B cell (primary cell): ENCODE measurements at regions not wholly inside any gene's neighbourhood (a gene's known extent, or its start where the extent isn't known, plus 50 kb on each side); places are given as distances from the start of the nearest gene placed in this dataset.

Experiments
- ATAC-seq: fragments of 200-7000 bp; cut with Tn5 transposase; one replicate; pipeline ENCODE4 v1.10.0; 2021; ENCODE audit warnings: low read depth, mild to moderate bottlenecking, moderate number of reproducible peaks, moderate library complexity
- CTCF ChIA-PET: fragments of 350-600 bp; sonication (Branson Sonifier 250); formaldehyde crosslinking; loops from one replicate; lab custom pipeline; 2021; ENCODE audit warnings: antibody characterized with exemption, inconsistent platforms; lab: Charles Lee
- POLR2A ChIA-PET: fragments of 350-600 bp; sonication (Branson Sonifier 250); formaldehyde crosslinking; loops from one replicate; lab custom pipeline; 2021; ENCODE audit warnings: antibody characterized with exemption; lab: Charles Lee
- DNase-seq: peaks from one replicate; pipeline ENCODE4 v3.0.0; 2013
- H2AFZ ChIP-seq: 2 replicates; pipeline ENCODE4 v1.6.1; 2012; ENCODE audit warnings: mild to moderate bottlenecking, low read depth, low read length; ENCODE audit not compliant: insufficient read depth, poor library complexity, severe bottlenecking
- H3K27ac ChIP-seq, 2 donors: 1 replicate in 1 of 2; 2 replicates in 1 of 2; pipeline ENCODE4 v1.5.1; 2012 to 2013; ENCODE audit warnings: low read length in 2 of 2, mild to moderate bottlenecking in 2 of 2, moderate library complexity in 1 of 2
- H3K27me3 ChIP-seq, 4 experiments: fragments of 200-600 bp in 1 of 4; sonication (generic) in 1 of 4; replicated peaks in 1 of 4; 1 replicate in 2 of 4; 2 replicates in 2 of 4; pipeline versions ENCODE4 v1.6.1 to v1.7.0; 2013 to 2016; ENCODE audit warnings: low read length in 3 of 4, mild to moderate bottlenecking in 2 of 4, mixed read lengths in 1 of 4, moderate library complexity in 1 of 4; ENCODE audit not compliant: insufficient read depth in 4 of 4, control insufficient read depth in 3 of 4; ENCODE audit errors: control extremely low read depth in 1 of 4
- H3K36me3 ChIP-seq, 2 experiments: replicated peaks in 1 of 2; 1 replicate in 1 of 2; 2 replicates in 1 of 2; pipeline versions ENCODE4 v1.6.1 to v1.7.1; 2013; ENCODE audit warnings: low read length in 1 of 2; ENCODE audit not compliant: insufficient read depth in 2 of 2, control insufficient read depth in 1 of 2; ENCODE audit errors: control extremely low read depth in 1 of 2, extremely low read depth in 1 of 2
- H3K4me1 ChIP-seq, 2 donors: fragments of 200-600 bp in 1 of 2; sonication (generic) in 1 of 2; 1 replicate in 1 of 2; 2 replicates in 1 of 2; pipeline versions ENCODE4 v1.5.1 to v1.6.1; 2013 to 2017; ENCODE audit warnings: low read length in 2 of 2; ENCODE audit not compliant: control insufficient read depth in 2 of 2, insufficient read depth in 2 of 2
- H3K4me2 ChIP-seq: replicated peaks from 2 replicates; pipeline ENCODE3; 2012; ENCODE audit warnings: mild to moderate bottlenecking, low read depth, low read length; ENCODE audit not compliant: poor library complexity, severe bottlenecking
- H3K4me3 ChIP-seq, 5 experiments: fragments of 200-600 bp in 1 of 5; sonication (generic) in 1 of 5; 1 replicate in 3 of 5; 2 replicates in 2 of 5; pipeline versions ENCODE4 v1.5.1 to v1.7.0; 2011 to 2016; ENCODE audit warnings: low read length in 4 of 5, mild to moderate bottlenecking in 4 of 5, low read depth in 2 of 5, control low read depth in 1 of 5, moderate library complexity in 1 of 5; ENCODE audit not compliant: insufficient read depth in 1 of 5; ENCODE audit errors: control extremely low read depth in 1 of 5, extremely low read depth in 1 of 5
- H3K79me2 ChIP-seq: fragments of 200-600 bp; sonication (generic); one replicate; pipeline ENCODE4 v1.6.0; 2016; ENCODE audit warnings: low read length; ENCODE audit not compliant: control insufficient read depth, insufficient read depth
- H3K9ac ChIP-seq: fragments of 200-600 bp; sonication (generic); 2 replicates; pipeline ENCODE4 v1.6.1; 2017; ENCODE audit warnings: mild to moderate bottlenecking, low read length, moderate library complexity
- H3K9me3 ChIP-seq, 3 donors: one replicate each; pipeline versions ENCODE4 v1.6.1 to v1.7.1; 2013; ENCODE audit warnings: low read length in 2 of 3; ENCODE audit not compliant: control insufficient read depth in 2 of 3, insufficient read depth in 1 of 3; ENCODE audit errors: control extremely low read depth in 1 of 3
- H4K20me1 ChIP-seq: 2 replicates; pipeline ENCODE4 v1.6.0; 2012; ENCODE audit warnings: mild to moderate bottlenecking, low read length; ENCODE audit not compliant: insufficient read depth, control insufficient read depth, poor library complexity, severe bottlenecking
- H3K27ac Mint-ChIP-seq: one replicate; pipeline ENCODE4 v1.8.0; 2021; ENCODE audit warnings: mixed read lengths
- H3K27me3 Mint-ChIP-seq: one replicate; pipeline ENCODE4 v1.8.0; 2021; ENCODE audit warnings: mixed read lengths
- H3K4me1 Mint-ChIP-seq: one replicate; pipeline ENCODE4 v1.8.0; 2021; ENCODE audit warnings: mixed read lengths
- H3K4me3 Mint-ChIP-seq: one replicate; pipeline ENCODE4 v1.8.0; 2021; ENCODE audit warnings: mixed read lengths
- H3K9me3 Mint-ChIP-seq: one replicate; pipeline ENCODE4 v1.8.0; 2022; ENCODE audit warnings: mixed read lengths; ENCODE audit not compliant: insufficient read depth
- EZH2 ChIP-seq: IDR thresholded peaks from 2 replicates; pipeline ENCODE4 v1.6.1; 2012; ENCODE audit warnings: borderline replicate concordance, low read depth, mild to moderate bottlenecking, moderate library complexity, low read length; ENCODE audit not compliant: insufficient read depth, poor library complexity, severe bottlenecking
- WGBS: methylation state at CpG from one replicate; pipeline ENCODE4 v1.1.5; 2013; ENCODE audit warnings: missing lambda C conversion rate; ENCODE audit not compliant: insufficient coverage; 5-methylcytosine and 5-hydroxymethylcytosine counted together
- intact Hi-C: fragments of 100-400 bp; cut with micrococcal nuclease; formaldehyde crosslinking; loops from one replicate; pipeline ENCODE4 v1.10.0; 2022
- TF ChIP-seq, protein P1 (sequence below): fragments of 200-600 bp; IDR thresholded peaks from one replicate; pipeline ENCODE4 v1.8.0; 2022; ENCODE audit warnings: antibody characterized with exemption, mild to moderate bottlenecking

DNA sequence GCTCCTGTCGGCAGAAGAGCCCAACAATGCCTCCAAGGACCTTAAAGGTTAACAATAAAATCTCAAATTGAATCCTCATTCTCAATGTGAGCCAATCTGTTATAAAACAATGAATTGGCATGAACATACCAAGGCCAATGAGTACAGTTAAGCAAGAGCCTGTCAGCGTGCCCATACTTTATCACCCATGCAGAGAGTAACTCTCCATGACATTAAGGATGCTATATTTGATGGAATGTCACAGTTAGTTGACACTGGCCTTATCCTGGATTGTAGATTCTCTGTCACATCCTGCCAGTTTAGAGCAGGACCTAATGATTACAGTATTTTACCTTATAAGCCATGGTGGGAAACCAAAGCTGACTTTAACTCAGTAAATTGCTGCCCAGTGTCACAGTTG is 335.4 kb upstream of the MDFIC2 start:
- no peaks in the 10 kb centered on the region for H4K20me1 ChIP-seq
- ChIA-PET CTCF (no interaction called here), POLR2A (no interaction called here)
- no peak overlapping the region for H3K9ac ChIP-seq
- Mint-ChIP-seq H3K9me3 (no peaks in the 10 kb centered on the region), H3K4me1 (no peaks in the 10 kb centered on the region), H3K4me3 (no peak overlapping the region), H3K27ac (no peak overlapping the region), H3K27me3 (peaks cover 15% of the 10 kb centered on the region)
- DNase-seq (no peak), ATAC-seq (no peak)
- H3K4me1 ChIP-seq = no peaks in the 10 kb centered on the region
- no peaks in the 10 kb centered on the region for H3K79me2 ChIP-seq
- TF ChIP-seq EZH2 = no peak
- TF ChIP-seq, protein P1, sequence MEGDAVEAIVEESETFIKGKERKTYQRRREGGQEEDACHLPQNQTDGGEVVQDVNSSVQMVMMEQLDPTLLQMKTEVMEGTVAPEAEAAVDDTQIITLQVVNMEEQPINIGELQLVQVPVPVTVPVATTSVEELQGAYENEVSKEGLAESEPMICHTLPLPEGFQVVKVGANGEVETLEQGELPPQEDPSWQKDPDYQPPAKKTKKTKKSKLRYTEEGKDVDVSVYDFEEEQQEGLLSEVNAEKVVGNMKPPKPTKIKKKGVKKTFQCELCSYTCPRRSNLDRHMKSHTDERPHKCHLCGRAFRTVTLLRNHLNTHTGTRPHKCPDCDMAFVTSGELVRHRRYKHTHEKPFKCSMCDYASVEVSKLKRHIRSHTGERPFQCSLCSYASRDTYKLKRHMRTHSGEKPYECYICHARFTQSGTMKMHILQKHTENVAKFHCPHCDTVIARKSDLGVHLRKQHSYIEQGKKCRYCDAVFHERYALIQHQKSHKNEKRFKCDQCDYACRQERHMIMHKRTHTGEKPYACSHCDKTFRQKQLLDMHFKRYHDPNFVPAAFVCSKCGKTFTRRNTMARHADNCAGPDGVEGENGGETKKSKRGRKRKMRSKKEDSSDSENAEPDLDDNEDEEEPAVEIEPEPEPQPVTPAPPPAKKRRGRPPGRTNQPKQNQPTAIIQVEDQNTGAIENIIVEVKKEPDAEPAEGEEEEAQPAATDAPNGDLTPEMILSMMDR = no peak
- no CpG with 5 or more reads among the region's 2 CpGs for WGBS
- no peaks in the 10 kb centered on the region for H3K9me3 ChIP-seq
- H3K36me3 ChIP-seq = no peaks in the 10 kb centered on the region
- no peak overlapping the region for H3K27ac ChIP-seq
- peaks cover 0 to 3% (median 1%) of the 10 kb centered on the region in 4 experiments for H3K27me3 ChIP-seq
- H3K4me3 ChIP-seq = no peak overlapping the region
- H3K4me2 ChIP-seq = no peak overlapping the region
- H2AFZ ChIP-seq = no peak overlapping the region
- intact Hi-C loops = no loop called here

DNA sequence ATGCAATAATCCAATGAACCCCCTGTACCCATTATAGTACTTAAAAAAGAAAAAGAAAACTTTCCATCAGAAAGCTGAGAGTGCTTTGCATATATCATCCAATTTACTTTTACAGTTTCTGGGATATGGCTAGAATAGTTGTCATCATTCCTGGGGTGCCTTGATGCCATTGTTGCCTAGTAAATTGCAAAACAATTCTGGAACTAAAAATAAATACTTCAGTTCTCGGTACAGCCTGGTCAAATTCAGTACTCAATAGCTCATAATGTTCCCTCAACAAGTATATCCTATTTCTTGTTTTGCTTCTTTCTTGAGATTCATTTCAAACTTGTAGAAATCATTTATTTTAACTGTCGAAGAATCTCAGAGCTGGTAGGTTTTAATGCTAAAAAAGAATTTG is 334.7 kb upstream of the MDFIC2 start:
- Mint-ChIP-seq H3K9me3 (no peaks in the 10 kb centered on the region), H3K27me3 (peaks cover 15% of the 10 kb centered on the region), H3K4me1 (no peaks in the 10 kb centered on the region), H3K27ac (no peak overlapping the region), H3K4me3 (no peak overlapping the region)
- H3K4me1 ChIP-seq = no peaks in the 10 kb centered on the region
- no peaks in the 10 kb centered on the region for H3K9me3 ChIP-seq
- intact Hi-C loops = no loop called here
- peaks cover 0 to 2% (median under 1%) of the 10 kb centered on the region in 4 experiments for H3K27me3 ChIP-seq
- ATAC-seq (no peak), DNase-seq (no peak)
- H3K27ac ChIP-seq = no peak overlapping the region
- H3K79me2 ChIP-seq = no peaks in the 10 kb centered on the region
- no peaks in the 10 kb centered on the region for H3K36me3 ChIP-seq
- ChIA-PET POLR2A (no interaction called here), CTCF (interaction anchor here (0.9 kb wide), 1 partner anchor 20 kb away, joined by 3 read pairs; no protein-coding TSS in a partner anchor)
- TF ChIP-seq, protein P1 = no peak
- TF ChIP-seq EZH2 = no peak
- H3K4me2 ChIP-seq = no peak overlapping the region
- H3K4me3 ChIP-seq = no peak overlapping the region
- H4K20me1 ChIP-seq = no peaks in the 10 kb centered on the region
- no CpG with 5 or more reads among the region's 2 CpGs for WGBS
- H3K9ac ChIP-seq = no peak overlapping the region
- H2AFZ ChIP-seq = no peak overlapping the region
